HG03159 (cell line): ENCODE measurements at regions not wholly inside any gene's neighbourhood (a gene's known extent, or its start where the extent isn't known, plus 50 kb on each side); places are given as distances from the start of the nearest gene placed in this dataset.
"Not testable (repeated sequence)": the region's sequence is repeated elsewhere in the genome, so short reads cannot be mapped to it uniquely, and the experiment has no call there.

ENCODE experiments used
- ATAC-seq: cut with Tn5 transposase; IDR thresholded peaks from one replicate; pipeline ENCODE4 v1.9.1; 2021; ENCODE audit warnings: mild to moderate bottlenecking, moderate library complexity; ENCODE audit not compliant: unreplicated experiment

GRCh38 chr9:24351973-24352372 is 193.7 kb downstream of the IZUMO3 start:
- ATAC-seq = no peak

GRCh38 chr9:24351258-24351657 is 194.4 kb downstream of the IZUMO3 start:
- no peak for ATAC-seq

DNA sequence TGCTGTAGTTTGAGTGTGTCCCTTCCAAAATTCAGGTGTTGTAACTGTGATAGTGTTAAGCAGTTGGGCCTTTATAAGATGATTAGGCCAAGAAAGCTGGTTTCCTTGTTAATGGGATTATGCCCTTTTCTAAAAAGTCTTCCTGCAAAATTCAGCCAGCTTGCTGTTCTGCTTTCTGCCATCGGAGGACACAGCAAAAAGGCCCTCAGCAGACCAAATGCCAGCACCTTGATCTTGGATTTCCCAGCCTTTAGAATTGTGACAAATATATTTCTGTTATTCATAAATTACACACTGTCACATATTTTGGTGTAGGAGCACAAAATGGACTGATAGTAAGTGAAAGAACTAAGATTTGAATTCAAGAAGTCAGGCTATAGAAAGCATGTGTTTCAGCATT is 203.2 kb downstream of the IZUMO3 start:
- no peak for ATAC-seq

DNA sequence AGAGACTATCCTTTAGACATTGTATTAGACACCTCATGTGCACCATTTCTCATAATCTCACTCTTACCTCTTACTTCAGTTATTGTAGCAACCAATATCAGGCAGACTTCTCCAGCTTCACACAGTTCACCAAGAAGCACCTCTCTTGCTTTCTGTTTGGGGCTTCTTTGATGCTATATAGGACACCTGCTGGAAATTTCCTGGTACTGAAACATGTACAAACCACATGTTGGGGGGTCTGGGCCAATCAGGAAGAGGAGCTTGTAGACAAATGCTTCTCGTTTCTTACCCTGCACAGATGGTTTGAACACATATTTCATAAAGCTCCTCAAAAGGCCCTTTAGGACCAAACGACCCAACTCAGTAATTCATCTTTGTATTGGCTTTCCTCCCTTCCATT is 212.1 kb downstream of the IZUMO3 start:
- no peak for ATAC-seq

GRCh38 chr9:24298912-24299311 is 246.8 kb downstream of the IZUMO3 start:
- no peak for ATAC-seq

- no peak for ATAC-seq
These were observed 247.8 kb downstream of the IZUMO3 start for GRCh38 chr9:24297931-24298330.

DNA sequence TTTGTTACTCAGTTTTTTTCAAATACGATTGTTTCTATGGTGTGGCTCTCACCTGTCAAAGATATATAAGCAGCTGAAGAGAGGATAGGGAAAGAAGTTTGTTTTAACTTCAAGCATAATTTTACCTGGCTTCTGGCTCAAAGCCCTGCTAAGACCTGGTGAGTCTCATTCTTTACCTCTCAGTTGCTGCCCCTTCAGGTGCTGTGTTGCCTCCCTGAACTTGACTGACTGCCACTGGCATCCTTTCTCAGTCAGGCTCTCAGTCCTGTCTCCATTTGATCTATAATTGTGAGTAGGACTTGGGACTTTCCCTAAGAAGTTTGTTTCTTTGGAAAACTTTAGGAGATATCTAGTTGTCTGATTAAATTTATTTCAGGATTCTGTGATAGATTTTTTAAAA is 249.6 kb downstream of the IZUMO3 start:
- ATAC-seq = no peak

DNA sequence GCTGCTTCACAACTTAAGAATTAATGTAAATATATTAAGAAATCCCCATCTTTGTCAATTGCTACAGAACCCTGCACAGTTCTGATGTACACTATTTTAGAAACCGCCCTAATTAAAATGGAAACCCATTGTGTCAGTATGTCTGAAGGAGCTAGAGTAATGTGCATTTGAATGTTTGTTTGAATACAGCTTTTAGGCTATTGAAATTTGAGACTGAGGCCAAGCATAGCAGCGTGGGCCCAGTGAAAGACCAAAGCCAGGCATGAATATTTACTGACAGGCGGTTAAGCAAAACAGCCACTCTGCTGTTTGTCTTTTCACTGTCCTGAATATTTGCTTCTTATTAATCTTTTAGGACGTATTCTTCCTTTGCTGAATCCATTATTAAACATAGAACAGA is 252.3 kb downstream of the IZUMO3 start:
- no peak for ATAC-seq

DNA sequence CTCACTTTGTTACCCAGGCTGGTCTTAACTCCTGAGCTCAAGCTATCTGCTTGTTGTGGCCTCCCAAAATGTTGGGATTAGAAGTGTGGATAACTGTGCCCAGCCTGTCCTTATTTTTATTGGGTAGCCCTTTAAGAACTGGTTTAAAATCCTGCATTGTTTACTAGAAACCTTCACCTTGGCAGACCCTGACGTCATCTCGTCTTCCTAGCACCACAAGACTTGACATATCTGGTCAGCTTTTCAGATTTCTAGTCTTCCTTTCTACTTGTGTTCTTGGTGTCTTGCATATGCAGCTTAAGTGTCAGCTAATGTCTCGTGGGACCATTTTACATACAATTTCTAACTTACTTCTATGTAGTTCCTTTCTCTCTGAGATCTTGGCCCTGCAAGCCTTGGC is 258.9 kb downstream of the IZUMO3 start:
- no peak for ATAC-seq

DNA sequence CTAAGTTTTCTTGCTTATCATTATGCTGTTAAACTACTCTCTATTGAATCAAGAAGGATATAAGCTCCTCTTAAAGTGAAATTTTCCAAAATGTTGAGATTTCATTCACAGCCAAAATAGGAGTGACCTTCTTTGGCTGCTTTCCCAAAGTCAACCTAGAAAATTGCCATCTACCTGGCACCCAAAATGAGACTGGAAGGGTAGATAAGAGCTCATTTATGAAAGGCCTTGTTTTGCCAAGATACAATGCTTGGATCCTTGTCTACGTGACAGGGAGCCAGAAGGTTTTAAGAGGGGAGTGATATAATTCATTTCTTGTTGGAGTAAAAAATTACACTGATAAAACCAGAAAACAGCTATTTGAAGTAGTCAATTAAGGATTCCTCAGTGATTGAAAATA is 287.1 kb downstream of the IZUMO3 start:
- no peak for ATAC-seq

DNA sequence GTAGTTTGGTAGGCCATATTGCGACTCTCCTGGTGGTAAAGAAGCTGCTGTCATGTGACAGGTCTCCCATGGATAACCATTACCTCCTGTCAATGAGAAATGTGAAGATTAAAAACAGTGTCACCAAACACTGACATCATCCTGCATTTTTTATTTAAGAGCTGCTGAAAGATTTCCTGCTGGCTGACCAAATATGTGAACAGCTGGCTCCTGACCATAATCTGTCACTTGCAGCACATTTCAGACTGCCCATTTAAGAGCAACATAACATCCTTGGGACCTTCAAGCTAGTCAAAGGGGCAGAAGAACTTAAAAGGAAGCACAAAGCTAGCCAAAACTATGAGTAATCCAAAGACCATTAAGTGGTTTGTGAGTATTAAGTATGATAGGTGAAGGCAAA is 288.0 kb downstream of the IZUMO3 start:
- ATAC-seq = no peak

- ATAC-seq = no peak
These were observed 299.7 kb downstream of the IZUMO3 start for GRCh38 chr9:24245988-24246387.

- ATAC-seq = no peak
These were observed 303.1 kb downstream of the IZUMO3 start for GRCh38 chr9:24242576-24242975.

- no peak for ATAC-seq
These were observed 327.0 kb downstream of the IZUMO3 start for GRCh38 chr9:24218656-24219055.

GRCh38 chr9:24210641-24211040 is 335.1 kb downstream of the IZUMO3 start:
- ATAC-seq = no peak

GRCh38 chr9:24189986-24190385 is 355.7 kb downstream of the IZUMO3 start:
- no peak for ATAC-seq

- not testable (repeated sequence) for ATAC-seq
These were observed 354.5 kb upstream of the ELAVL2 start for GRCh38 chr9:24180572-24180971.

DNA sequence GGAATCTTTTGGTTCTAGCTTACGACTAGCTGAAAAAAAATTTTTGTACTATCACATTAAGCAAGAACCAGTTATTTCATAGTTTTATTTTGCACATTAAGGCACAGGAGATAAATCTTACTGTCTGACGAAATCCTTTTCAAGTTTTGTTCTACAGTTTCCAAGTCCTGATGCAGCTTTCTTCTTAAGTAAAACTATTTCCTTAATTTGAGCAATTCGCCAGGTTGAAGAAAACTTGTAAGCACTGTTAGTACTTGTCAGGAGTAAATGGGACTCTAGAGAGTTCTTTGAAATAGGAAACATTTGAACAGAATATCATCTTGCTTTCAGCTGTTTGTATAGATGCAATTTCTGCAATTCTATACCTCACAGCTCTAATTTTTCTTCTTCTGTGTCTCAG is 318.8 kb upstream of the ELAVL2 start:
- ATAC-seq = no peak

GRCh38 chr9:24135072-24135471 is 309.0 kb upstream of the ELAVL2 start:
- not testable (repeated sequence) for ATAC-seq

- ATAC-seq = no peak
These were observed 306.2 kb upstream of the ELAVL2 start for GRCh38 chr9:24132244-24132643.

DNA sequence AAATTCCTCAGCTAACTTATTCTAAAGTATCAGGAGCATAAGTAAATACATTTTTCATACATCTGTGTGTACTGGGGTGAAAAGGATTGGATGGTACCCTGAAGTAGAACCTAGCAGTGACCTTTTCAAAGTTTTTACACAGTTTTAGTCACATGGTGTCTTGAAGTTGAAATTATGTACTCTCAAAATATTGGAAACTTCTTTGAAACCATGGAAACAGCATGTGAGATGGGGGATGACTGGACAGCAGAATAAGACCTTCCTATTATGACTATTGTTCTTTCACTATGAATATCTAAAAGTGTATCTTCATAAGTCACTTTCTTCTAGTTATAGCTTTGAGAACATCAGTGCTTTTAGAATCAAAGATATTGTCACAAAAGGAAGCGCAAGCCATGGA is 301.5 kb upstream of the ELAVL2 start:
- ATAC-seq = no peak

DNA sequence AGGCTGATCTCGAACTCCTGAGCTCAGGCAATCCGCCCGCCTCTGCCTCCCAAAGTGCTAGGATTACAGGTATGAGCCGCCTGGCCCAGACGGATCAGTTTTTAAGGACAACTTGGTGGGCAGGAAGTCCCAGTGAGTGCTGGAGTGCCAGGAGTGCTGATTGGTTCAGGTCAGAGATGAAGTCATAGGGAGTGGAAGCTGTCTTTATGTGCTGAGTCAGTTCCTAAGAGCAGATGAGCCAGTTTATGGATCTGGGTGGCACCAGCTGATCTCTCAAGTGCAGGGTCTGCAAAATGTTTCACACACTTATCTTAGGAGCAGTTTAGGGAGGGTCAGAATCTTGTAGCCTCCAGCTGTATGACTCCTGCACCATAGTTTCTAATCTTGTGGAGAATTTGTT is 292.1 kb upstream of the ELAVL2 start:
- no peak for ATAC-seq

GRCh38 chr9:24096756-24097155 is 270.7 kb upstream of the ELAVL2 start:
- no peak for ATAC-seq

GRCh38 chr9:24095246-24095645 is 269.2 kb upstream of the ELAVL2 start:
- ATAC-seq = no peak
